HL-60/S4 treated with phorbol 12-myristate 13-acetate at 8.2 ng/mL for 4 days and 3 days (cell line): ENCODE measurements at regions not wholly inside any gene's neighbourhood (a gene's known extent, or its start where the extent isn't known, plus 50 kb on each side); places are given as distances from the start of the nearest gene placed in this dataset.

Experiments
- in situ Hi-C: fragments of 300-500 bp; cut with MboI; formaldehyde crosslinking; loops from 2 replicates; pipeline ENCODE4 v1.15.0; 2022; ENCODE audit warnings: low sequenced_read_pairs

DNA sequence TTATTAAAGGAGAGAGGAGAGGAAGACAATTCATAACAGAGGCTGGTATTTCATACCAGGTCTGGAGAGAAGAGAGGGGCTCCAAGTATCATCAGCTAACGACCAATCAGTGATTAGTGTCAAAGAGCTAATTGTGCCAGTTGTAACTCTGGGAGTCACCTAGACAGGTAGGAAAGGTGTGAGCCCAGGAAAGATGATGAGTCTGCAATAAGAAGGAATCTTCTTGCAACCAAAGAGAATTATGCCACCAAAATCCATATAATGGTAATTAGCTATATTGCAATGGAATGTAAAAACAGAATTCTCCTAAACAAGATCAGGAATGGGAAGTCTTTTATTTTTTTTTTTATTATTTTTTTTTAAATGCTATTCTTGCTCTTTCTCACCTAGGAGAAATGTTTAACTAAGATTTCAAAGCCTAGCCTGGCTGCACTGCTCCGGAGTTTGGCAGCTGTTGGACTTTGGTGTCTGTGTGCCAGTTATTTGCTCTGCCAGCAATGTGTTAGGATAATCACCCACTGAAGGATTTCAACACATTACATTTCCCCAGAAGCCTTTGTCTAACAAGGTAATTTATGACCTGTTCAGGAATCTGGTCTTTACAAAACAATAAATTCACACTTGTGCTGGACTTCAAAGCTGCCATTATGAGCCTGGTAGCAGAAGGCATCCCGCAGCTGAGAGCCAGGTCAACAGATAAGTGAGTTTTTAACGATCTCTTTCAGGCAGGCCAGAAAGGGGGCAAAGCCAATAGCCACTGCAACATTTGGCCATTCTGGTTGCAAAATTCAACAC lies 89.4 kb downstream of the FOXB1 start:
- in situ Hi-C loops = no loop called here

DNA sequence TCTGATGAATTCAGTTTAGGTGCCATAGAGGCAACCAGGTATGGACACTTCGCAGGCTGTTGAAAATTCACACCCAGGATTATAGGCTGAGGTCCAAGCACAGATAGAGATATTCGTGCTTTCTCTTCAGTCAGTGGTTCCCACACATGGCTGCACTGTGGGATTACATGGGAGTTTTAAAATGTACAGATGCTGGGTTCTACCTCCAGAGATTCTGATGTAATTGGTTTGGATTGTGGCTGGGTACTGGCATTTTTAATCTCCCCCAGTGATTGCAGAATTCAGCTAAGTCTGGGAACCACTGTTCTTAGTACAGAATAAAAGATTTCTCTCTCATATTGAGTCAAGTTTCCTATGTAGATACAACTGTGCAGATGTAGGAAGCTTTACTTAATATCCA lies 91.6 kb downstream of the FOXB1 start:
- in situ Hi-C loops = no loop called here

DNA sequence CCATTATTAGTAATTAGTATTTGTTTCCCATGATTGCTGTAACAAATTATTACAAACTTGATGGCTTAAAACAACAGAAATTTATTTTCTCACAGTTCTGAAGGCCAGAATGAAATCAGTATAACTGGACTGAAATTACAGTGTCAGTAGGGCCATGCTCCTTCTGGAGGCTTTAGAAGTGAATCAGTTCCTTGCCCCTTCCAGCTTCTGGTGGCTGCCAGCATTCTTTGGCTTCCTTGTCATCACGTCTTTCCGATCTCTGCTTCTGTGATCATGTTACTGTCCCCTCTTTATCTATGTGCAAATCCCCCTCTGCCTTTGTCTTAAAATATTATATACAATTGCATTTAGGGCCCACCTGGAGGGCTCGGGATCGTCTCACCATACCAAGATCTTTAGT lies 92.0 kb downstream of the FOXB1 start:
- in situ Hi-C loops = no loop called here

DNA sequence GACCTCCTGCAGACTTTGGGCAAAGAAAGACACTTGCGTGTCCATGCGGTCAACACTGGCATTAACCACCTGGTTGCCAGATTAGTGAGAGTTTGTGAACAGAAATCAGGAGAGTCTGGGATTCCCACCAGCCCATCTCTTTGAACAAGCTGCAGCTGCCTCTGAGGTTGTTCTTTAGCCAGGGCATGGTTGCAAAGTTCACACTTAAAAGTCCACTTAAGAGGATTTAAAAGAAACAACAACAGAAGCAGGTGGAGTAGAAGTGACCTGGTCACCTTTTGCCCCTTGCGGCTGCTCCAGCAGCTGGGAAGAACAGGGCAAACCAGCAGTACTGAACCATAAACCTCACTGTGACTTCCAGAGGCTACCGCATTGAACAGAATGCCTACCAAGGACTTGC lies 97.3 kb downstream of the FOXB1 start:
- in situ Hi-C loops = no loop called here

DNA sequence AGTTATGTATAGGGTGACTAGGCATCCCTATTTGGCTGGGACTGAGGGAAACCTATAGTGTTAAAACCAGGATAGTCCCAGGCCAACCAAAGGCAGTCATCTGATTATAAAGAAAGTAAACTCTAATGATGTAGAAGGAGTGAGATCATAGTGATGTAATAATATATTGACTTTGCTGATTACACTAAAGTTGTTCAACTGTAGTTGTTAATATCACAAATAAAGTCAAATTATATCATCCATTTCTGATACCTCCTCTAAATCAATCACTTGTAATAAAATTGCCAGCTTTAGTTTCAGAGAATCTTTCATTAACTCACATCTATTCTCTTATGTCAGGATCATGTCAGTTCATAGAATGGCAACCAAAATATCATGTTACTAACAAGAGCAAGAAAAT lies 98.6 kb downstream of the FOXB1 start:
- in situ Hi-C loops = no loop called here

DNA sequence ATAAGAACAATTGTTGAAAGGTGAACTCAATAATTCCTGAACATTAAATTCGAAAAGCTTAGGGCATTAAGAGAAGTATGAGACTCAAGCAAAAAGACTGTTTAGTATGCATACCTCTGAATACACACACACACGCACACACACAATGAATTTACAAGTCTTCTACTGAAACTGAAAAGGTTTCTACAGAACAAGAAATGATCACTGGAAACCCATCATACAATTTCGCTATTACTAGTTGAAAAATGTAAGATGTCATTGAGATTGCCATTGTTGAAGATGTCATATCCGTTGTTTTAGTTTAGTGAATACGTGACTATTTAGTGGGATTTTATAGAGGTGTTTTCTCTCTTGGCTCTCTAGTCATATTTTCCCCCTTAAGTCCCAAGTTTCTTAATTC lies 106.8 kb downstream of the FOXB1 start:
- in situ Hi-C loops = no loop called here

DNA sequence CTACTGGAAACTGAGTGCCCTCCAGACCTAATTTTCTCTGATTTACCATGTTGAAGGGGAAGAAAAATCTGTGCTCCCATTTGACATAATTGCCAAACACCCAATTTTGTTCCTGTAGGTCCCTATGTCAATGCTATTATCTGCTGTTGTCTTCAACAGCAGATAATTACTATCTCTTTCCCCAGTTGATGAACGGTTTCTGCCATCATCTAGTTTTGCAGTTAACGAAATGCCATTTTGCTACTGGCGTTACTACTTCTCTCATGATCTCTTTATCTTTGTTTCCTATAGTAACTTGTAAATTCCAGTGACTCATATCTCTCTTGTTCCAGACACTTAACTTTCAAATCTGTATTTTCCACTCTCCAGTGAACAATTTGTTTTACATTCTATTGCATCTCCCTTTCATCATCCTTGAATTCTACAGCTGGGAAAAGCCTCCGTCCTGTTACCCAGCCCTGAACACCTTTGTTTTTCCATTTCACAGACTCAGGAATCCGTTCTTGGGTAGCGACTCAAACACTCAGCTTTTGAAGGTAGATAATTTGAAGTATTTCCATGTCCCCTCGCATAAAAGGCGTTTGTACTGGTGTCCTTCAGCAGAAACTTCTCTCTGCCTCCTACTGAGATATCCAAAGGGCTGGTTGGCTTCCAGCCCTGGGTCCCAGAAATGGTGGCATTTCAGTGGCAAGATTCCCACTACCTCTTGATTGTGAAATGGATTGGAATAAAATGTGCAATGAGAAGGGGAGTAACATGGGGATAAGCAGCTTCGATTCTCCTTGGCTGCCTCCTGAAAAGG lies 111.7 kb downstream of the FOXB1 start:
- in situ Hi-C loops = no loop called here

DNA sequence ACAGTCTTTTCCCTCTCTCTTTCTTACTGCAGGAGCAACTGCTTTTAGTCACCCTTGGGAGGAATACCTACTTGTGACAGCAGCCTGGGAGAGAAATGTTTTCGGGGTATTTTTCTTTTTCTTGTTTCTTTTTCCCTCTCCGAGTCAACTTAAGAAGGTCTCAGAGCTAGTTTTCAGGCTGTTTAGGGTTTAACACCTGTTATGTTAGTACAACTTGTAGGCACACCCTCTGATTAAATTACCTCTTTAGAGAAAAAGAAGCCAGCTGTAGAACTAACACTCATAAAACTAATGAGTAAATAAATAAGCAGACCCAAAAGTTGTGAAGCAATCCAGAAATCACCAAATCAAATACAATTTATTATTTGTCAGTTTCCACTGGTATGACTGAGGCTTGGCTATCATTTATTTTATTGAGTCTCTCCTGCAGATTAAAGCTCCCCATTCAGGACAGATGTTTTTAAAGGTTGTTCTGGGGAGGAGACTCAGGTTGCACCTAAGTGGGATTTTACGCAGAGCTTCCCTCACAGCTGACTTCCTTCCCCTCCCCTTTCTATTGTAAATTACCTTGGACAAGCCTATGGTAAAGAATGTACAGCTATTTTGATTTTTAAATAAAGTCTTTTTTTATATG lies 112.5 kb downstream of the FOXB1 start:
- in situ Hi-C loops = no loop called here

DNA sequence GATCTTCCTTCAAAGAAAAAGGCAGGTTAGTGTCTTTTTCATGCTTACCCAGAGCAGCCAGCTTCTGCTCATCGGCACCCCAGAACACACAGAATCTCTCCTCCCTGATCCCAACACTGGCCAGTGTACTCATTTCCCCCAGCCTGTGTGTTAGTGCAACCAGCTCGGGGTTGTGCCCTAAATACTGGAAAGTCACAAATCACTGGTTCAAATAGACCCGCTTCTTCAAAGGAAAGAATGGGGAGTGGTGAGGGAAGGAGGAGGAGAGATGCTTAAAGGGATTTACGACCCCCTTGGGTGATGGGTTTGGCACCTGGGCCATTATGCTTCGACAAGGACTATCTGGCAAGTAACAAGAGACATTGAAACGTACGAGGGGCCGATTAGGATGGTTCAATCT lies 114.0 kb downstream of the FOXB1 start:
- in situ Hi-C loops = no loop called here

DNA sequence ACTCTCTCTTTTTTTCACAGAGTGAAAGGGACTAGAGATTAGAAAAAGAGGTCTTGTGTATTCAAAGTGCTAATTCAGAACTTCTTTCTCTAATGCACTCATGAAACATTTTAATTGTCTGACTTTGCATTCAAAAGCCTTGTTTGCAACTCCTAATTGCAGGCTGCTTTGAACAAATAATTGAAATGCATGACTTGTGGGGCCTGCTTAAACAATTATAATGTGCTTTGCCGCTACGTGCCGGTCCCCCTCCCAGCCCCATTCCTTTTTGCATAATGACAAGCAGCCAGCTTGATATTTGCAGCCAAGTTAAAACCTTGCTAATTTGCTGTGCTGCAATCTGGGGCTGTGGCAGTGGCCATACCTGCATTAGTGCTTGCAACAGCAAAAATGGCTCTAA lies 114.5 kb downstream of the FOXB1 start:
- in situ Hi-C loops = no loop called here

DNA sequence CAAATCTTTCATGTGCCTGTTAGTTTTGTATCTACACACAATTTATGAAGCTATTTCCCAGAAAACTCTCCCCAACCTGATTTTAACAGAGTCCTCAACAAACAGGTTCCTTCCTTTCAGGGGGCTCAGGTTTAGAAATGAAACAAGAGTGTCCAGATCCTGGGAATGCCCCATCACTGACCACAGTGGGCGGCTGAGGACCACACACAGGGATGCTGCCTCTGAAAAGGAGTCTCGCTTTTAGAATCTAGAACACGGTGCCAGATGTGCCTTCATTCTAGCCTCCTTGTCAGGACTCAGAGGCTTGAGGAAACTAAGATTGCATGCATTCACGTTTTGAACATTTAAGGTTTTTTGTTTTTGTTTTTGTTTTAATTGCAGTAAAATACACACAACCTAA lies 115.0 kb downstream of the FOXB1 start:
- in situ Hi-C loops = no loop called here

DNA sequence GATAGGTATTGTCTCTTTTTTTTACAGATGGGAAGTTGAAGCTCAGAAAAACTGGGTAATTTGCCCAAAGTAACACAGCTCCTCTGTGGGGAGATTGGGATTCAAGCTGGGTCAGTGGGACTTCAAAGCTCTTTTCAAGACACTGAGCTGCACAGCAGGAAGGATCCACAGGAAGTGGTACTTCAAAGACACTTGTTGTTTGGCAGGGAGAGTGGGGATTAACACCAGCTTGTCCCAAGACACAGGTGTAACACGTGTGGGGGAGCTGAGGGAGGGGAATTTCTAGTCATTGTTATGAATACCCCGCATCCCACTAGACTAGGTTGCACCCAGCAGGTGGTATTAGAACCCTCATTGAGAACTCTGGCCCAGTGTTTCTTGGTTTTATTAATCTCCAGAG lies 116.0 kb downstream of the FOXB1 start:
- in situ Hi-C loops = no loop called here

DNA sequence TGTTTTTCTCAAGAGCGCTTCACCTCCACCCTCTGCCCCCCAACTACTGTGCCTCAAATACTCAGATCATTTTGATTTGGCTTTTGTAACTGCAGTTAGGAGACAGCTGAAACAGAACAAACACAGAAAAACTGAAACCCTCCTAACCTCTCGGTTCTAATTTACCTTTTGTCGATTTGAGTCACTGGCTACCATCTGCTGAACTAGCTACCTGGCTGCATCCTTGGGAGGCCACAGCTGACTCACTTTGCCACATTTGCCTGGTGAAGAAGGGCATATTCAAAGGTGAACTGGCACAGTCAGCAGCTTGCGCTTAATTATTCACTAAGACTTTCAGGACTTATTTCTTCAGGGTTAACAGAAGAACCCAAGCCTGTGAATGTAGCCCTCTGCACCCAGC lies 117.7 kb downstream of the FOXB1 start:
- in situ Hi-C loops = no loop called here

DNA sequence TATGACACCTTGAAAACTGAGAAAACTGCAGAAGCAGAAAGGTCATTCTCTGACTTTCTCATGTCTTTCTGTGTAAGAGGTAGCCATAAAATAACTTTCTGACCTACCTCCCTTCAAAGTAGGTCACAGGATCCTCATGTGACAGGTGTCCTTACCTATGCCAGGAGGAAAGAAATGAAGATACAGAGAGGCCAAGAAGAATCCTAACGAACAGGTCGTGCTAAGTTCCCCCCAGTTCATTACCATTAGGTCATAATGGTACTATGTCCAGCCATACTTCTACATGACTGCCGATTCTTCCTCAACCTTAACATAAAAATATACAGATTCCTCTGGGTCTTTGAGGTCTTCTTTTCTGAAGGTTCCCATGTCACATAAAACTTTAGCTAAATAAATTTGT lies 118.6 kb downstream of the FOXB1 start:
- in situ Hi-C loops = no loop called here

DNA sequence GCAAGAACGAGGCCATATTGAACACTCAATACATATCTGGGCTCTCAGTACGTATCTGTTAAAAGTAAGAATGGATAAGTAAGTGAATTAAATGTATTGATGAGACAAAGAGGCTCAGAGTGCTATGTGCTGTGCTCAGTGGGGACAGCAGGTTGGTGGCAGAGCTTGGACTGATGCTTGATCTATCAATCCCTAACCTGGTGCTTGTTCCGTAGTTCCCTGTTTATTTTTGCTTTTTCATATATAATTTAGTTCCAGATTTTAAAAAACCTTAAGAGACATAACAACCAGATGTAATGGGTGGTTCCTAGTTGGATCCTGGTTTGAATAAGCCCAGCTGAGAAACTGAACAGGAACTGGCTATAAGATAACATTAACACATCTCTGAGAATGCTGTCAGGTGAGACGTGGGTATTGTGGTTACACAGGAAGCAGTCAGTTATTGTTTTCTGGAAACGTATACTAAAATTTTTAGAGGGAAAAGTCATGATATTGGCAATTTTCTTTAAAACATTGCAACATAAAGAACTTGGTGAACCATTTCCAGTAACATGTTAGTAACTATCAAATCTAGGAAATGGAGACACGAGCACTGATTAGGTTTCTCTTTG lies 120.5 kb downstream of the FOXB1 start:
- in situ Hi-C loops = no loop called here

DNA sequence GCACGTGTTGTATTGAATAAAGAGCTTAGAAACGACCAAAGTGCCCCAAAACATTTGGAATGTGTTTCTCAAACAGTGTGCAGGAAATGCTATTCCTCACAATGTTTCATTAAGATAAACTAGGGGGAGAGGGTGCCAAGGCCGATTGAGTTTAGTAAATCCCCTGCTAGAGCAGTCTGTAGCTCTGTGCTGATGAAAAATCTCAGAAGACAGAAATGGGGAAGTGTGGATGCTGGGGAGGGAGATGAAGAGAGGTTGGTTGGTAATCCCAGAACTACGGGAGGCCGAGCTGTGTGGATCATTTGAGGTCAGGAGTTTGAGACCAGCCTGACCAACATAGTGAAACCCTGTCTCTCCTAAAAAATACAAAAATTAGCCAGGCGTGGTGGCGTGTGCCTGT lies 121.2 kb downstream of the FOXB1 start:
- in situ Hi-C loops = no loop called here

DNA sequence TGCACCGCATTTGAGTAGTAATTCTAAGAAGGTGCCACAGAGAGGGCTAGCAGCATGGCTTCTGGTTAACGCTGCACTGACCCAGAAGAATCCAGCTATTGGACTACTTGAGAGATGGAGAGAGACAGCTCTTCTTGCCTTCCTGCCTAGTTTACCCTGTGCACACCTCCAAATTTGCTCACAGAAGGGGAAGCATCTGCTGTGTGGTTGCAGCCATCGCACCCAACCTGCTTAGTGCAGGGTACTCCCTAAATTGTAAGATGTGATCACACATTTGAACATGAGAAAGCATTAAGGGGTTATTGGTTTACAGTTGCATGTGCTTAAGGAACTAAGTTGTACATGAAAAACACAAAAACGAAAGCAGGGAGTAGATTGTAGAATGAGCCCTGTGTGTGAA lies 122.1 kb downstream of the FOXB1 start:
- in situ Hi-C loops = no loop called here

DNA sequence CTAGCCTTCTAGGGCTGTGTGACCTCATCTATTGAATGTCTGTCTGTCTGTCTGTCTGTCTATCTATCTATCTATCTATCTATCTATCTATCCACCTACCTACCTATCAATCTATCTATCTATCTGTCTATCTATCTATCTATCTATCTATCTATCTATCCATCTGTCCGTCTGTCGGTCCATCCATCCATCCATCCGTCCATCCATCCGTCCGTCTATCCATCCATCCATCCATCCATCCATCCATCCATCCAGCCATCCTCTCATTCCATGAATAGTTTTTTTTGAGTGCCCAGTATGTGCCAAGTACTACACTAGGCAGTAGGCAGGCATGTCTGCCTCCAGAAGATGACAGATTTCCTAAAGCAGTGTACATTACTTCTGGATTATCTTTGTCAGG lies 122.5 kb downstream of the FOXB1 start:
- in situ Hi-C loops = no loop called here

DNA sequence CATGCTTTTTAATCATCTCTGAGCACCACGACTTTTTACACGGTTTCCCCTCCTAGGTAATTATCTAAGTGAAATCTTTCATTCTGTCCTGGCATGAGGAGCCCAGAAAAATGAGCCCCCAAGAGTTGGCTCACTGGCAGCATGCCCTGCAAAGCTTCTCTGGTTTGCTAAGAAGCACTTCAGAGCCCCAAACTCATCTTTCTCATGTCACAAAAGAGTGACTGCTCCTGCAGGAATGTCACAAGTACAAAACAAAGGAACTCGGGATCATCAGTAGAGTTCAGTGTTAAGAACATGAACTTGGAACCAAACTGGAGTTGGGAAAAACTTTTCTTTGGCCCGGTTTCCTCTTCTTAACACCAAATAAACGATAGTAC lies 123.9 kb downstream of the FOXB1 start:
- in situ Hi-C loops = no loop called here

DNA sequence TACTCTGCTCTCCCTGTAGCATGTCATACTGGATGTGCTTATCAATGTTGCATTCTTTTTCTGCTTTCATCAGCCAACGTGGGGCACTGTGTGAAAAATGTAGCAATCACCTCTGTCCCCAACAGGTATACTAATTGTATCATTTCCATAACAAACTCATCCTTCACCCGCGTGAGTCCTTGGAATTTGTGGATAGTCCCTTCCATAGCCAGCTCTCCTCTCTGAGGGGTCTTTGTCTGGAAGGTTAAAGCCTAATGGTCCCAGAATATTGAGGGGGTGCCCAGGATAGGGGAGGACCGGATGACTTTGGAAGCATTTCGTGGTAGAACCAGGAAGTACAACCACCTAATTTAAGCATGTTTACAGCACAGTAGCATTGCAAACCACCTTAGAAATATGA lies 124.6 kb downstream of the FOXB1 start:
- in situ Hi-C loops = no loop called here

DNA sequence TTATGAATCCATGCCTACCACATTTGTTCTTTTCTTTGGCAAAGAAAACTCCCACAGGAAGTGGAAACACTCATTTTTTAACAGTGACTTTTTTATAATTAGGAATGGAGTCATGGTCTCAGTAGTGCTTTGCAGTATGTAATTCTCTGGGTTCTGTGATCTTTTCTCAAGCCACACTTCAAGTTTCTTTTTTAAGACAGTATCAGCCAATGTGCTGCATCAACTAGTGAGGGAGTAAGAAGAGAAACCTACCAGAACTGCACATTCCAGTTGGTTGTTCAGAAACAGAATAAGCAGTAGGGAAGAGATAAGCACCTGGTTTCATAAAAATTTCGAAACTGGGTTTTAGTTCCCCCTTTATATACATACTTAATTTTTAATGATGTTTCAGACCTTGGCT lies 126.3 kb downstream of the FOXB1 start:
- in situ Hi-C loops = no loop called here

DNA sequence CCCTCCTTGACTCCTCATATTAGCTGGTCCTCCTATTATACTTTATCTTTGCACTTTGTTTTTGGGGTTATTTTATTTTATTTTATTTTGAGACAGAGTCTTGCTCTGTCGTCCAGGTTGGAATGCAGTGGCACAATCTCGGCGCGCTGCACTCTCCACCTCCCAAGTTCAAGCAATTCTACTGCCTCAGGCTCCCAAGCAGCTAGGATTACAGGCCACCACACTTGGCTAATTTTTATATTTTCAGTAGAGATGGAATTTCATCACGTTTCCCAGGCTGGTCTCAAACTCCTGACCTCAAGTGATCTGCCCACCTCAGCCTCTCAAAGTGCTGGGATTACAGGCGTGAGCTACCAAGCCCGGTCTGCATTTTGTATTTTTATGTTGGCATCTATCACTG lies 126.7 kb downstream of the FOXB1 start:
- in situ Hi-C loops = no loop called here
